GM21576 (cell line): ENCODE measurements at regions not wholly inside any gene's neighbourhood (a gene's known extent, or its start where the extent isn't known, plus 50 kb on each side); places are given as distances from the start of the nearest gene placed in this dataset.
"Not testable (repeated sequence)": the region's sequence is repeated elsewhere in the genome, so short reads cannot be mapped to it uniquely, and the experiment has no call there.

Source experiments
- ATAC-seq: cut with Tn5 transposase; IDR thresholded peaks from one replicate; pipeline ENCODE4 v1.9.1; 2021; ENCODE audit warnings: mild to moderate bottlenecking, moderate library complexity; ENCODE audit not compliant: unreplicated experiment

GRCh38 chr12:67758521-67758920, 110.0 kb downstream of the DYRK2 start:
- ATAC-seq = peak; percentile 17

DNA sequence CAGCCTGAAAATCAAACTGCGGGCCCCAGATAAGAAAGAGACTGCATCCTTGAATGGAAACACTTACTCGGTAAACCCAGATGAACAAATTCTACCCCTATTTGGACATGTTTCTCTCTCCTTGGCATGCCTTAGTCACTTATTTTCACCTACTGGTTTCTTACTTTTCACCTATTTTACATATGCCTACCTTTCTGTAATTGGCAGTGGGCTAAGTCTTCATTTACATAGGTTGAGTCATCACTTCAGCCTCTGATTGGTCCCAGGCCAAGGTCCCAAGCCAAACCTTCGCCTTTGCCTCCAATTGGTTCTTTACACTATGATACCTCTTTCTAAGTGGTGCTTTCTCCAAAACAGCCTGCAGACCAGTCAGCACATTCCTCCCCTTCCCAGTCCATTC, 111.3 kb downstream of the DYRK2 start:
- ATAC-seq = no peak

DNA sequence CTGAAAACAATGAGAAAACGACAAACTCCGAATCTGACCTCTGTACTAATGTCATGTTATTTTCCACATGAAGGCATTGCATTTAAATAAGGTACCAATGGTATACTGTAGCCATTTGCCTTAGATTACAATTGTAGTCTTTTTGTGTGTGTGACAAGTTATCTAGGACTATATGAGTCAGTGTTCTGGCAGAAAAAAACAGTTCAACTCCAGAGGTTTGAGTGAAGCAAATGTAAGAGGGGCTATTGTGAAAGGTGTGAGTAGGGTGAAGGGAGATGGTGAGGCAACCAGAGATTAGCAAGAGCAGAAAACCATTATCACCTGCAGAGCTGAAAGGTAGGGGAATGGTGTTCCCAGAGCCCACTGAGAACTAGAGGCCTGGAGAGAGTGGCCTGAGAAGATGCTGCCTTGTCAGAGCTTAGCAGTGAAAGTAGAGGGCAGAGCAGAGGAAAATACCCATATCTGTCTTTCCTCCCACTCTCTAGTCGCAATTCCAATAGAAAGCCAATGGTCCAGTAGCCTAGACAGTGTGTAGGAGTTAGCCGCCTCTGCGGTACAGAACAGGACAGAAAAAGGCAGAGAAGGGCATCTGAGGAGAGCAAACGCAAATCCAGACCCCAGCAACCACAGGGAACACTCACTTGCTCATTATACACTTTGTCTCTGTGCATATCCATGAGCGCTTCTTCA, 112.2 kb downstream of the DYRK2 start:
- no peak for ATAC-seq

DNA sequence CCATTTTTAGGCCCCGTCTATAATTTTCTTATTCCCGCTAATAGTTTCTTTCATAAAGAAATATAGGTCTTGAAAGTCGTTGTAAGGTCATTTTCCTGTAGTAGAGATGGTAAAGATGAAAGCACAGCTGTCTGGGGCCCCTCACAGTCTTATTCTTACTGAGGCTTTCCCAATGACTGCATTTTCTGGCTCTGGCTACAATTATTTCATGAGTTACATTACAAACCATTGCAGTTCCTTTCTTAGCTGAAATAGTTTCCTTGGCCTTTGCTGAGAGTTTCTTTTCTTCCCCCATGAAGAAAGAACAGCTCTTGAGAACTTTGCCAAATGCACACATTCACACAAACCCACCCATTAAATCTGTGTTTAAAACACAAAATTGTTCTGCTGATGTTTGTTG, 113.0 kb downstream of the DYRK2 start:
- ATAC-seq = no peak

GRCh38 chr12:67764055-67764454, 115.5 kb downstream of the DYRK2 start:
- ATAC-seq = no peak

GRCh38 chr12:67764946-67765619, 116.5 kb downstream of the DYRK2 start:
- ATAC-seq = no peak

GRCh38 chr12:67765776-67766766, 117.5 kb downstream of the DYRK2 start:
- ATAC-seq = no peak

GRCh38 chr12:67772267-67773169, 124.0 kb downstream of the DYRK2 start:
- no peak for ATAC-seq

- ATAC-seq = no peak
Observed at GRCh38 chr12:67773896-67774295, 125.4 kb downstream of the DYRK2 start.

DNA sequence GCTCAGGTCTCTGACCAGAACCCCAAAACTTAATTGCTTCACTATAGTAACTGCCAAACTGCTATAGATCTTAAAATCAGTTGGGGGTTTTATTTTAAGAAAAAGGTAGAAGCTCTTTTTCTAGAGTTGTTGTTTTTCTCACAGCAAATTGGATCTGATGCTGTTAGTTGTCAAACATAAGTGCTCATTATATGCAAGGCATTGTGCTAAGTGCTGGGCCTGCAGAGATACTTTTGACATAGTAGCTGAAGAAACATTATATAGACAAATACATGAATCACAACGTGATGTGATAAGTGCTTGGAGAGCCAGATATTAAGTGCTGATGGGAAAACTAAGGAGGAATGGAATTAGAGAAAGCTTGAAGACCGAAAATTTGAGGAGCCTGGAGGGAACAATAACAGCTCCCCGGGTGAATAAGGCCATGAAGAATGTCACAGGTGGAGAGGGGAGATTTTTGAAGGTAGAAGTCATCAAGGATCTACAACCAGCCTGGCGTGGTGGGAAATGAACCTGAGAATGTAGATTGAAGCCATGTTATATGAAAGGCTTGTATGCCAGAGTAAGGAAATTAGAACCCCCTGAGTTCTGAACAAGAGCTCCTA, 126.5 kb downstream of the DYRK2 start:
- ATAC-seq = no peak

GRCh38 chr12:67780580-67781084, 132.1 kb downstream of the DYRK2 start:
- ATAC-seq = no peak

GRCh38 chr12:67782573-67782972, 134.0 kb downstream of the DYRK2 start:
- no peak for ATAC-seq

- no peak for ATAC-seq
Observed at GRCh38 chr12:67783393-67783792, 134.8 kb downstream of the DYRK2 start.

GRCh38 chr12:67784831-67785230, 136.3 kb downstream of the DYRK2 start:
- no peak for ATAC-seq

GRCh38 chr12:67786086-67786485, 137.5 kb downstream of the DYRK2 start:
- ATAC-seq = no peak

GRCh38 chr12:67788118-67788517, 139.6 kb downstream of the DYRK2 start:
- no peak for ATAC-seq

GRCh38 chr12:67789266-67789665, 140.7 kb downstream of the DYRK2 start:
- ATAC-seq = no peak

DNA sequence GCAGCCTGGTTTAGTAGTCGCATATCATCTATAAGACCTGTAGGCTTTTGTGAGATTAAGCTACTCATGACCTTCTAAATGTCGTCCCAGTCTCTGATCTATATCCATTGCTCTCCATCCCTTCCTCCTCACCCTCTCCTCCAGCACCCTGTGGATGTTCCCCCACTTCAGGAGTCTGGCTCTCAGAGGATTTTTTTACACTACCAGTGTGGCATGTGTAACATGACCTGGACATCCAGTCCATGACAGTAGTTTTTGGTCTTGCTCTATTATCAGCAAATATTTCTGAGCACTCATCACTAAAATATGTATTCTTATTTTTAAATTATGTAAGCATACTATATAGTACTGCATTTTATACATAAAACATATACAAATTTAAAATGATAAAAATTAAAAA, 142.1 kb downstream of the DYRK2 start:
- ATAC-seq = no peak

DNA sequence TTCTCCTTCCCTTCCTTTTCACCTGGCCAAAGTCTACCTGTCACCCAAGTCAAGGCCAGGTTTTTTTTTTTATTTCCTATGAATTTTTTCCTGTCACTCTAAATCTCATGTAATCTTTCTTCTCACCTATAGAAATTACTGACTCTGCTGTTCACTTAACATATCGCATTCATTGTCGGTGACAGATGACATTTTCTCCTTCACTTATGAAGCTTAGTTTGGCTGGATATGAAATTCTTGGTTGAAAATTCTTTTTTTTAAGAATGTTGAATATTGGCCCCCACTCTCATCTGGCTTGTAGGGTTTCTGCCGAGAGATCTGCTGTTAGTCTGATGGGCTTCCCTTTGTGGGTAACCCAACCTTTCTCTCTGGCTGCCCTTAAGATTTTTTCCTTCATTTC, 142.8 kb downstream of the DYRK2 start:
- ATAC-seq = not testable (repeated sequence)

DNA sequence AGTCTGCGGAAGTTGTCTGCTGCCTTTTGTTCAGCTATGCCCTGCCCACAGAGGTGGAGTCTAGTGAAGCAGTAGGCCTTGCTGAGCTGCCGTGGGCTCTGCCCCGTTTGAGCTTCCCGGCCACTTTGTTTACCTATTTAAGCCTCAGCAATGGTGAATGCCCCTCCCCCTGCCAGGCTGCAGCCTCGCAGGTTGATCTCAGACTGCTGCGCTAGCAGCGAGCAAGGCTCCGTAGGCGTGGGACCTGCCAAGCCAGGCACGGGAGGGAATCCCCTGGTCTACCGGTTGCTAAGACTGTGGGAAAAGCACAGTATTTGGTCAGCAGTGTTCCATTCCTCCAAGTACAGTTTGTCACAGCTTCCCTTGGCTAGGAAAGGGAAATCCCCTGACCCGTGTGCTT, 143.6 kb downstream of the DYRK2 start:
- no peak for ATAC-seq
